Mammary epithelial cell (primary cell): ENCODE measurements at regions not wholly inside any gene's neighbourhood (a gene's known extent, or its start where the extent isn't known, plus 50 kb on each side); places are given as distances from the start of the nearest gene placed in this dataset.

Experiments
- EZH2 ChIP-seq: IDR thresholded peaks from 2 replicates; pipeline ENCODE4 v1.6.1; 2012; ENCODE audit warnings: low read length, inconsistent platforms, borderline replicate concordance
- TF ChIP-seq, protein P1 (sequence below), 2 donors: IDR thresholded peaks in 1 of 2; conservative IDR thresholded peaks in 1 of 2; 2 replicates each; pipeline ENCODE4 v1.5.1; 2011 to 2012; ENCODE audit warnings: inconsistent platforms in 2 of 2, low read length in 2 of 2, mild to moderate bottlenecking in 2 of 2, control low read depth in 1 of 2, low read depth in 1 of 2; ENCODE audit not compliant: insufficient read depth in 1 of 2; ENCODE audit errors: extremely low read depth in 1 of 2

DNA sequence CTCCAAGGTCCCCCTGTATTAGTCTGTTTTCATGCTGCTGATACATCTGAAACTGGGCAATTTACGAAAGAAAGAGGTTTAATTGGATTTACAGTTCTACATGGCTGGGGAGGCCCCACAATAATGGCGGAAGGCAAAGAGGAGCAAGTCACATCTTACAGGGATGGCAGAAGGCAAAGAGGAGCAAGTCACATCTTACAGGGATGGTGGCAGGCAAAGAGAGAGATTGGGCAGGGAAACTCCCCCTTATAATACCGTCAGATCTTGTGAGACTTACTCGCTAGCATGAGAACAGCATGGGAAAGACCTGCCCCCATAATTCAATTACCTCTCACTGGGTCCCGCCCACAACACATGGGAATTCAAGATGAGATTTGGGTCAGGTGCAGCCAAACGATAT is 50.0 kb upstream of the FARP1 start:
- TF ChIP-seq, protein P1, sequence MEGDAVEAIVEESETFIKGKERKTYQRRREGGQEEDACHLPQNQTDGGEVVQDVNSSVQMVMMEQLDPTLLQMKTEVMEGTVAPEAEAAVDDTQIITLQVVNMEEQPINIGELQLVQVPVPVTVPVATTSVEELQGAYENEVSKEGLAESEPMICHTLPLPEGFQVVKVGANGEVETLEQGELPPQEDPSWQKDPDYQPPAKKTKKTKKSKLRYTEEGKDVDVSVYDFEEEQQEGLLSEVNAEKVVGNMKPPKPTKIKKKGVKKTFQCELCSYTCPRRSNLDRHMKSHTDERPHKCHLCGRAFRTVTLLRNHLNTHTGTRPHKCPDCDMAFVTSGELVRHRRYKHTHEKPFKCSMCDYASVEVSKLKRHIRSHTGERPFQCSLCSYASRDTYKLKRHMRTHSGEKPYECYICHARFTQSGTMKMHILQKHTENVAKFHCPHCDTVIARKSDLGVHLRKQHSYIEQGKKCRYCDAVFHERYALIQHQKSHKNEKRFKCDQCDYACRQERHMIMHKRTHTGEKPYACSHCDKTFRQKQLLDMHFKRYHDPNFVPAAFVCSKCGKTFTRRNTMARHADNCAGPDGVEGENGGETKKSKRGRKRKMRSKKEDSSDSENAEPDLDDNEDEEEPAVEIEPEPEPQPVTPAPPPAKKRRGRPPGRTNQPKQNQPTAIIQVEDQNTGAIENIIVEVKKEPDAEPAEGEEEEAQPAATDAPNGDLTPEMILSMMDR (conservative IDR thresholded peaks at IDR 0.05 in 1 of 2, IDR thresholded peaks at IDR 0.05 in 1 of 2; ENCODE audit: extremely low read depth in 1 of 2, insufficient read depth in 1 of 2, low read depth in 1 of 2, low read length in 2 of 2), result no peak
- TF ChIP-seq EZH2, result no peak
